Activated gamma-delta T cell treated with anti-CD3 and anti-CD28 coated beads, Interleukin-2, amount 50 U/mL, for 16 hours (primary cell): ENCODE measurements at regions not wholly inside any gene's neighbourhood (a gene's known extent, or its start where the extent isn't known, plus 50 kb on each side); places are given as distances from the start of the nearest gene placed in this dataset.

ENCODE experiments used
- DNase-seq: peaks from one replicate; pipeline ENCODE4 v3.0.0-alpha.2; 2020; ENCODE audit warnings: low read depth

GRCh38 chr5:2658447-2658846 lies 93.0 kb downstream of the IRX2 start:
- DNase-seq, result no peak

GRCh38 chr5:2657151-2657550 lies 94.3 kb downstream of the IRX2 start:
- DNase-seq, result no peak

DNA sequence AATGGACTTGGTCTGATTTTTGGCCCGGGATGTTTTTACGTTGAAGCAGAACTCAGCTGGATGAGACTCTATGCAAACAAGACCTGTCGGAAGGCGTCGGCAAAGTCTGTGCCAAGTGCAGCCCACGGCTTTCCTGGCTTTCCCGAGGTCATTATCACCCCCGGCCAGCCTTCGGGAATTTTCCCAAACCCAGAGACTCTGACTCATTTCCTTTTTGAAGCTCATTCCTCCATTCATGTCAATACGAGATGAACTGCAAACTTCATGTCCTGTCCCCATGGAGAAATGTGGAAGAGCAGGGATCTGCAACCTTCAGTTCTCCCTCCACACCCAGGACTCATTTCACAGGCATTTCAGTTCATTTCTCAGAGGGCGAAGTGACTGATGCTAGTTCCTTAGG lies 95.3 kb downstream of the IRX2 start:
- DNase-seq, result no peak

- DNase-seq, result no peak
These were observed 97.5 kb downstream of the IRX2 start for GRCh38 chr5:2653991-2654390.

DNA sequence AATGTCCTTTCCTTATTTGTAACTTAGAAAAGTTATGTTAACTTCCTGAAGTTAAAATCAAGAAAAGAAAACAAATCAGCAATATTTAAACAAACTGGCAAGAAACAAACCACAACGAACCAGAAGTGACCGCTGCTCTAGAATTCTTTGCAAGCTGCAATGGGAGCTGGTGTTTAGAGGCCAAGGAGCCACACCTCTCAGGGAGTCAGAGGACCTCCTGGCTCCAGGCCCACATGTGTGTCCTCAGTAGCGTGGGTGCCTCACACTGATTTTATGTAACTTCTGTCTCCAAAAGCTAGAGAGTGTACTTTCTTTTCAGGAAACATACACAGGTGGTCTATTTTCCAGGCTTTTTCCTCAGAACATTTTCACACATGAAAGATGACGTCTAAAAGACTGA lies 100.4 kb downstream of the IRX2 start:
- DNase-seq, result no peak

DNA sequence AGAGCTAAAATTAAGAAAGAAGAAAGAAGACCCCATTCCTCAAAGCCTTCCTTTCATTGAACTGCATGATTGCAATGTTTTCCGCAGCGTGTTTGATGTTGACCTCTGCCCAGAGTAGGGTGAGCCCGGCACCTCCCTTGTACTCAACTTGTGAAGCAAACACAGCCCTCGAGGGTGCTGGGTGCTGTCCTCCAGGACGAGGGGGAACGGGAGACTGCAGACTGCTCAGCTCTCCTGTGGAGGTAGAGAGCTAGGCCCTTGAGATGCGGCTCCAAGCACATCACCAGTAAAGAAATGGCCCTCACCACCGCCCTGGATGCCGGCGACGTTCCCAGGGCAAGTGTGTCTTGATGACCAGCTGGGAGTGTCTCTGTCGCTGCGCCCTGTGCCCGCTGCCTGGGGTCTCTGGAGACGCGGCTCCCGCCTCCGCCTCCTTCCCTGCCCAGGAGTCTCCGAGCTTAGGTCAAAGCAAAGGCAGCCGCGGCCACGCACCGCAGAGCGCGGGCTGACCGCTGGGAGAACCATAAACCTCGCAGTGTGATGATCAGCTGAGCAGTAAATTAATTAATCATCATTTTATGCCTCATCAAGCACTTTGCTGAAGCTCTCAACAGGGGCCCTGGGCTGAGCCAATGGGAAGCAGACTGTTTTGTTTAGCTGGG lies 108.7 kb downstream of the IRX2 start:
- DNase-seq, result no peak

DNA sequence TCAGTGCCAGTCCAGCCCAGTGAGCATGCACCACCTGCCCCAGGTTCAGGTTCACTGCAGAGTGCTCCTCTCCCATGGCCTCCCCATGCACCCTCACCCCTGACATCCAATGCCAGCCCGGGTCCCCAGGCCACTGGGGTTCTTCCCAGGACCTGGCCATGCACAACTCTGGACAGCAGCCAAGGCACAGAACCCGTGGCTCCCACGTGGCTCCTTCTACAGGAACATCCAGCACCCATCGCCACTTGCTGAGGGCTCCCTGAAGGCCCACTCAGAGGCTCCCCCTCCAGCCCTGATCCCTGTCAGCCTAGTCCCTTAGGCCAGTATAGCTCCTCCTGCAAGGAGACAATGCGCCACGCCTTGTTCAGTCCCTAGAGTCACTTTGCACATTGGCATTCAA lies 110.8 kb downstream of the IRX2 start:
- DNase-seq, result no peak

DNA sequence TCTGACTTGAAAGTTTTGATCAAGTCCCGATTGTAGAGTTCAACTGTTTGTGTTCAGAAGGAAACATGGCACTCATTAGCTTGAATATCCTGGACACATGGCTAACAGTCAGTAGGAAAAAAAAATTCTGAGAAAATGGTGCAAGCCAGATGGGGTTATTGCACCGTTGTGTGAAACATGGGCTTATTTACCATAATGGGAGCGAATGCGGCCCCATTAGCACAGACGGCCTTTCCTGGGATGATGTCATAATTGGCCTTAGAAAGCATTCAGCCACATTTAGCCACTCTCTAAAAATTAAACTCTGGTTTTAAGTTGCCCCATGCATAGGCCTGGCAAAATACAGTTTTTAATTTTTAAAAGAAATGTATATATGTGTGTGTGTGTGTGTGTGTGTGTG lies 112.1 kb downstream of the IRX2 start:
- DNase-seq, result no peak

DNA sequence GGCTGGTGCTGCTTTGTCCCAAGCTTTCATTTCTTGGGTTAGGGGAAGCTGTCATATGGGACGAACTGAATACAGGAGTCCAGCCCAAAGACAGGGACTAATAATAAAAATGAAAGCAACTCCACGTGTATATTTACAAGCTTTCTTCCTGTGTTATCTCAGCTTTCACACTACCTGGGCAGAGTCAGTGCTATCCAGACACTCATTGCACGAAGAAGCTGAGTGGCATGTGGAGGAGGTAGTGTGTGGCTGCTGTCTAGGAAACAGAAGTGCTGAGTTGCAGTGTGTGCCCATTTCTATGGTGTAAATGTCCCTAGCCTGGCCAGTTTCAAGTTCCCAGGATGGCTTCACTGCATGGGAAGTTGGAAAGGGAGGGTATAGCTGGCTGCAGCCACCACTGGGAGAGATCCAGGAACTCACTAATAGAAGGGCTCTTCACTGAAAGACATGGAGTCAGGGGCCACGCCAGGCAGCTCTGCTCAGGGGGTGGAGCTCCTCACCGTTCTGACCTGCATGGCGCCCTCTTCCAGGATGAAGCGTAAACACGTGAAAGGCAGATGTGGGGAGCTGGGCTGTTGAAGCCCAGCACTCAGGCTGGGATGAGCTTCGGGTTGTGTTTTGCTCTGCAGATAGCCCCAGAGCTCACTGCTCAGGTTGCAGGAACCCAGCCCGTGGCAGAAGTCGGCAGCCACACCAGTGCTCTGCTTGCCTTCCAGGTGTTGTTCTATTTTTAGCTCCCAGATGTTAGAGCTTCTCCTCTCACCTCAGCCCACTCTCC lies 116.9 kb downstream of the IRX2 start:
- no peak for DNase-seq

- no peak for DNase-seq
These were observed 117.5 kb downstream of the IRX2 start for GRCh38 chr5:2633992-2634391.

DNA sequence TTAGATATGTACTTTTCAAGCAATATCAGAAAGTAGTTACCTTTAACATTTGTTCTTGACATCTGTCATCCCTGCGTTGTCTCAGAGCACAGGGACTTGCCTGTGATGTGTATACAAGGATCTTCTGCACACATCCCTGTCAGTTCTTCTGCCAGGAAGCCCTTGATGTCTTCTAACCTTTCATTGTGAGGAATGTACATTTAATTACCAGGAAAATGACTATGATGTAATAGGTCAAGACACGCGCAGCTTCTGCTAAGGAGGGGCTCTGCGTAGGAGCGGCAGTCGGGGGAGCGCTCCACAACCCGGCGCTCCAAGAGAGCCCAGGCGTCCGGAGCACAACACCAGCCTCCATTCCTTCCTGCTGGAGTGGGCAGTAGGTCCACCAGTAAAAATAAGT lies 119.7 kb downstream of the IRX2 start:
- DNase-seq, result no peak

DNA sequence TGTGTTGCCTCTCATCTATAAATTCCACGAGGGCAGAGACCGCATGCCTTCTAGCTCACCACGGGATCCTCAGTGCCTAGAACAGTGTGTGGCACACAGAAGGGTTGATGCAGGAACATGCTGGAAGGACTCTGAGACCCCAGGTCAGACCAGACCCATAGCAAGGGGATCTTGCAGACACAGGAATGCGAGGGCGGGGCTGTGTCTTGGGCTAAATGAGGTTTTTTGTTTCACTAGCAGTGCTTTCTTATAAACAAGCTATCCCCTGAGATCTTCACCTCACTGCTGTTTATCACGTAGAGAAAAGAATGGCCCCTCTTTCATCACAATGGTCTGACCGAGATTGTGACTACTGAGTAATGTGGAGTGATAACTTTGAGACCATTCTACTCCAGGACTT lies 122.4 kb downstream of the IRX2 start:
- no peak for DNase-seq

- no peak for DNase-seq
These were observed 123.6 kb downstream of the IRX2 start for GRCh38 chr5:2627867-2628266.

- DNase-seq, result no peak
These were observed 124.9 kb downstream of the IRX2 start for GRCh38 chr5:2626572-2626971.

GRCh38 chr5:2622866-2623265 lies 128.6 kb downstream of the IRX2 start:
- no peak for DNase-seq

- DNase-seq, result no peak
These were observed 129.8 kb downstream of the IRX2 start for GRCh38 chr5:2621631-2622030.

- no peak for DNase-seq
These were observed 132.3 kb downstream of the IRX2 start for GRCh38 chr5:2619216-2619615.

DNA sequence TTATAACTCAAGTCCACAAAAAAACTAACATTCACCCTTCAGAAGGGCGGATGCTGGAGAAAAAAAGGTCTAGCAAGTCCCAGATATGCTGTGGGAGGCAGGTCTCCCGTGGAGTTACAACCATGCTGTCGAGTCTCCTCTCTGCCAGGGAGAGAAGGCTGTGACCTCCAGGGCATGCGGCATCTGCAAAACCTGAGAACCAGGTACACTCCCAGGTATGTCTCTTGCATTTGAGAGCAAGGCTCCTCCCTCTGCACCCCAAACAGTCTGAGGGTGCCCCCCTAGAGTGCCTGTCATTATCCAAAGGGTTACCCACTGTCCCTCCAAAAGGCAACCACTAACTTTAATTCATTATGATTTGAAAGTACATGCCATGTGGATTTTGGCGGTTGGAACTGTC lies 134.0 kb downstream of the IRX2 start:
- no peak for DNase-seq

DNA sequence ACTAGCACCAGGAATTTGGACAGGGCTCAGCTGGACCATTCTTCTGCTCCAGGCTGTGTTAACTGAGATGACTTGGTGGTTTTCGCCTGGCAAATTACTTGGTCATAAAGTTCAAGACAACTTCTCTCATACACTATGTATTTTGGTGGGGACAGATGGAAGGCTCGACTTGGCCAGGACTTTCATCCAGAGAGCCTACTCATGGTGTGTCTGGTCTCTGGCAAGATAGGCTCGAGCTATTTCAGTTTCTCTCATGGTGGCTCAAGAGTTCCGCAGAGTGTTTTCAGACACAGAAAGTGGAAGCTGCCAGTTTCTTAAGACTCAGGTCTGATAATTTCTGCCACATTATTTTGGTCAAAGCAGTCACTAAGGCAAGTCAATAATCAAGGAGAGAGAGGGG lies 135.6 kb downstream of the IRX2 start:
- no peak for DNase-seq

DNA sequence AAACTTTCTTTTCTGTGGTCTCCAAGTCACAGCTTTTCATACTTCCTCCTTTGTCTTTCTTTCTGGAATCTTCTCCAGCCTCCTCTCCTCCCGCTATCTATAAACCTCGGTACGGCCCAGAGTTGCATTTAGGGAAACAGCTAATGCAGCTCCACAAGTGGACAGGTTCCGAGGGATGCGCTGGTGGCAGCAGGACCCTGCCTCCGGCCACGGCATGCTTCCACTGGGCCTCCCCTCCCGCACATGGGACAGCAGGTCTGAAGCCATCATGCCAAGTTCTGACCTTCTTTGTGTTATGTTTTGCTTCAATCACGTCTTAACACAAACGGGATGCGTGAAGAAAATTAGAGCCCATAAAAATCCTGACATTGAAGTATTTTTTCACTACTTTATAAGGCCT lies 136.9 kb downstream of the IRX2 start:
- no peak for DNase-seq

GRCh38 chr5:2611659-2612058 lies 139.8 kb downstream of the IRX2 start:
- DNase-seq, result no peak

DNA sequence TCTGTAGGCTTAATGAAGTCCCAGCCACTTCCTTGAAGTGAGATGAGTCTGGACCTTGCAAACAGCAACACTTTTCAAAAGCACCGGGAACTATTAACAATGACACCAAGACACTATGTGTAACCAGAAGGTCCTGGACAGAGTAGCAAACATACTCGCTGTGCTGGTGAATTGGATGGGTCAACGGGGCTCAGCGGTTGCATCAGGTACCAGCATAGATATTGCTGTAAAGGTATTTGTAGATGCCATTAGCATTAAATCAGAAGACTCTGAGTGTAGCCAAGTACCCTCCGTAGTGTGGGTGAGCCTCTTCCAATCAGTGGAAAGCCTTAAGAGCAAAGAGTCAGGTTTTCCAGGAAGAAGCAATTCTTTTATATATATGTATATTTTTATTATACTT lies 140.5 kb downstream of the IRX2 start:
- no peak for DNase-seq

DNA sequence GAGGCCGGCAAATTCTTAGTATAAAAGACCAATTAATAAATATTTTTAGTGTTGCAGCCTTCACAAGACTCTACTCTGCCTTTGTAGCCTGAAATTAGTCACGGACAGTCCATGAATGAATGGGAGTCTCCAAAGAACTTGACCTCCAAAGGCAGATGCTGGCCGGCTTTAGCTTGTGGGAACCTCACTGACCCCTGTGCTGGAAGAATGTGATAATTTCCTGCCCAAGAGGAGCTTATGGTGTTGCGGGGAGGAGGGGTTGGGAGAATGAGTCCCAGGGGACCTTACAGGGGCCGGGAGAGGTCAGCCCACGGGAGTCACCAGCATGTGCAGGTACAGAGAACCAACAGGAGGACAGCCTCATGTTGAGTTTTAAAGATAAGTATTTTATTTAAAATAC lies 143.1 kb downstream of the IRX2 start:
- no peak for DNase-seq

GRCh38 chr5:2607598-2607997 lies 143.9 kb downstream of the IRX2 start:
- DNase-seq, result no peak
